ENCODE measurements at regions not wholly inside any gene's neighbourhood (a gene's known extent, or its start where the extent isn't known, plus 50 kb on each side); places are given as distances from the start of the nearest gene placed in this dataset.
A peak's percentile ranks its signal among the peaks of the same experiment; 100 is the strongest.
"Not testable (repeated sequence)": the region's sequence is repeated elsewhere in the genome, so short reads cannot be mapped to it uniquely, and the experiment has no call there.

DNA sequence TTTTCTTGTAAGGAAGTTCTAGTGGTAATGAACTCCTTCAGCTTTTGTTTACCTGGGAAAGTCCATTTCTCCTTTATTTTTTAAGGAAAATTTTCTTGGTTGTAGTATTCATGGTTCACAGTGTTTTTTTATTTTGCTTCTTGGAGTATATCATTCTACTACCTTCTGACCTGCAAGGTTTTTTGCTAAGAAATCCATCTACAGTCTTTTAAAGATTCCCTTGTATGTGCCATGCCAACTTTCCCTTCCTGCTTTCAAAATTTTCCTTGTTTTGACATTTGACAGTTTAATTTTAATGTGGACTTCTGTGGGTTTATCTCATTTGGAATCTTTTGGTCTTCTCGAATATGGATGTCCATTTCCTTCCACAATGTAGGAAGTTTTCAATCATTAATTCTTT is 855.6 kb downstream of the TBC1D32 start:
- DNase-seq = no peak

DNA sequence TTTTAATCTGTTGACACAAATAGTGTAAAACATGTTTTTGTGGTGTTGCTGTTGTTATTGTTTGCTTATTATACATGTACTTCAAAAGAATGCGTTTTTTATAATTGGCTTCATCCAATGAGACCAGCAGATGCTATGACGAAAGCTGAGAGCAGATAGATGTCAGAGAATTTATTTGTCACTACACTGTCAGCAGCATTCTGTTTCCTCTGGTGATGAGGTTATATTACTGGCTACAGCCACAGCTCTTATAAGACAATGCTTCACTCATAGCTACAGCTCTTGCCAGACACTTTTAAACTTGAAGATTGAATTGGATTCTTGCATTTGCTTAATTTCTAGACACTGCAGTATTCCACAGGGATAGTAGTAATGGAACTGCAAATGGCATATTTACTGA is 860.5 kb downstream of the TBC1D32 start:
- no peak for DNase-seq

DNA sequence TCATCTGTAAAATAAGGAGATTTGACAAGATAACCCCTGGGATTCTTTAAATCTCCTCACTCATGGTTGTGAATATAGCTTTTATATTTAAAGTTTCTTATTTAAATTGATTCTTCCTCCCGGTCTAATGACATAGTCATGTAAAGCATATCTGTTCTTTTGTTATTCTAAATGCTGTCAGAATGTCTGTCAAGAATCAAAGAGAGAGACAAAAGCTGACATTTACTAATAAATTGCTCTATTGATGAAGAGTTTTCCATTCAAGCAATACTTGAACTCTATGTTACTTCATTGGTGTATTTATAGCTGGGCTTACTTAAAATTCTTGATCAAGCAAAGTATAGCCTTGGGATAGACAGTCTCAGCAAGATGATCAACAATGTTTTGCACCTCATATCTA is 865.8 kb downstream of the TBC1D32 start:
- DNase-seq = no peak

DNA sequence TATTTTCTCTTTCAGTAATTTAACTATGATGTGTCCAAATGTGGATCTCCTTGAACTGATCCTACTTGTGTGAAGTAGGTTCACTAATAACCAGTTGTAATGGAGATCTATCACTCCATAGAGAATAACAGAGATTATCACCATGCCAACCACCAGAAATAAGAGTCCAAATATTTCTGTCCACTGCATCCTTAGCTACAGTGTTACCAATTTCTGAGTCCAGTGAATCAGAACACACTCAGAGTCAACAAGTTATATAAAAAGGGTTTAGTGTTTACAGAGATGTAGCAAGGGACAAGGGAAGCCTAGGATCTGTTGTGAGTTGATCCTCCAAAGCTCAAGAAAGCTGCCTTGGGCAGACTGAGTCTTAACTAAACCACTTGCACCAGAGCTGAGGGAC is 882.8 kb downstream of the TBC1D32 start:
- DNase-seq = no peak

DNA sequence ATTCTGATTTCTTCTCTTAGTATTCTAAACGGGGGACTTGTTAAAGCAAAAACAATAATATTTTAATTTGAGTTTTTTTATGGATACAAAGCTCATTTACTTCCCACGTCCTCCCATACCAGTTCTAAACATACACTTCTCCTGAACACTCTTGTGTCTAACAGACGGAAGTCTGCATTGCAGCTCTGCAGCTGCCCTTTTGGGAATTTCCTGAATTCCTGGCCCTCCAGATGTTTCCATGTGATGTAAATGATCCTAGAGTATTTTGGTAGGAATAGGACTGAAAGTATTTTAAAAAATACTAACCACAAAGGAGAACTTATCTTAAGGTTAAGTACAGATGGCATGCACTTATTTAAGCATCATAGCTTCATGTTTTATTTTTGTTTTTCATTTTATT is 886.7 kb downstream of the TBC1D32 start:
- no peak for DNase-seq

DNA sequence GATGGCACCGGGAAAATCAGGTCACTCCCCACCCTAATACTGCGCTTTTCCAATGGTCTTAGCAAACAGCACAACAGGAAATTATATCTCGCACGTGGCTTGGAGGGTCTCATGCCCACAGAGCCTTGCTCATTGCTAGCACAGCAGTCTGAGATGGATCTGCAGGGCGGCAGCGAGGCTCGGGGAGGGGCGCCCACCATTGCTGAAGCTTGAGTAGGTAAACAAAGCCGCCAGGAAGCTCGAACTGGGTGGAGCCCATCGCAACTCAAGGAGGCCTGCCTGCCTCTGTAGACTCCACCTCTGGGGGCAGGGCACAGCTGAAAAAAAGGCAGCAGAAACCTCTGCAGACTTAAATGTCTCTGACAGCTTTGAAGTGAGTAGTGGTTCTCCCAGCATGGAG is 901.4 kb downstream of the TBC1D32 start:
- DNase-seq = not testable (repeated sequence)

DNA sequence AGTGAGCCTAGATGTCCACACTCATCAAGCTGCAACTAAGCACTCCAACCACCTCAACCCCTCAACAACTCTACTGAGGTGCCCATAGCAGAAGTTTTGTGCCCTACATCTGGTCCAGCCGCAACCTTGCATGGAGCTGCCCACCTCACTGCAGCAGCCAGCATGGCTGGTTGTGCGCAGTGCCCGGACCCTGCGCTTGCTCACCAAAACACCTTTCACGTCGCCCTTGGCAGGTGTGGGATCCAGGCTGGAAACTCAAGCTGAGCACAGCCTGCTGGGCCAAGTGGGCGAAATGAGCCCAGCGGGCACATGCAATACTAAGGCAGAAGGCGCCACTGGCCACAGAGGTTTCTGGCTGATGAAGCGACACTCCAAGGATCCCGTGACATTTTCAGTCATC is 902.4 kb downstream of the TBC1D32 start:
- no peak for DNase-seq

DNA sequence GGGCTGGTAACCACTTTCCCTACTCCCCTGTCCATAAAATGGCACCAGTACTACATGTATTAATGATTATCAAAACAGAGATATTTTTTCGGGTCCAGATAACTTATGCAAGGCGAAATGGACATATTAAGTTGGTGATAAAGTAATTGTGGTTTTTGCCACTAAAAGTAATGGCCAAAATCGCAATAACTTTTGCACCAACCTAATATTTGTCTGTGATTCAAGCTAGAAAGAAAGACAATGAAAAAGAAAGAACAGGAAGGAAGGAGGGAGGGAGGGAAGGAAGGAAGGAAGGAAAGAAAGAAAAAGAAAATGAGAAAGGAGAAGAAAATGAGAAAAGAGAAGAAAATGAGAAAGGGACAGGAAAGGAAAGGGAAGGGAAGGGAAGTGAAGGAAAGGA is 922.9 kb downstream of the TBC1D32 start:
- no peak for DNase-seq

DNA sequence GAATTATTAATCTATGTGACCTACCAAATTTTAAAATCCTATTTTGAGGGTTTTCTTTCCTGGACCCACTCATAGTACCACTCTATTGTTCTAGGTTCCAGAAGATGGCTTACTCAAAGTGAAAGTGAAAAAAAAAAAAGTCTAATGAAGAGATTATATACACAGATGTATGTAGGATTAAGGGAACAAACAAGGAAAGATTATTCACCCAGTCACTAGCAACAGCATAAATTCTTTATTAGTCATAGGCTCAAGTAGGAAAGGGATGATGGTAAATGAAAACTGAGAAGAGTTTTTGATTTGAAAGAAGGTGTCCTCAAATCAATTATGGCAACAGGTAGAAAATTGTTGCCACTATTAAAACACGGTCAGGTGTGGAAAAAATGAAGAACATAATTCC is 923.7 kb downstream of the TBC1D32 start:
- DNase-seq = no peak

DNA sequence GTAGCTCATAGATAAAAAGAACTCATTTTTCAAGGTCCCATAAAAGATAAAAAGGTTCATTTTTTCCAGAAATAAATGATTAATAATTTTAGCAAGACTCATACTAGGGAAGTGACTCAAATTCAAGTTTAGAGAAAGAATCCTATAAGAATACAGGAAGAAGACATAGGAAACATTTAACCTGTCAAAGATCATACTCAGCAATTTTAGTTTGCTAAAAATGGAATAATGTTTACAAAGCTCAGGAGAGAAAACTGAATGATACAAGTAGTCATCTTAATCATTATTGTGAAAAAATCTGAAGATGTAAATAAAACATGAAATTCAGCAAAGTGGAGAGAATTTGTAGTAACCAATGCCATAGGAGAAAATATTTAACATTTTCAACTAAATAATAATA is 926.6 kb downstream of the TBC1D32 start:
- DNase-seq = no peak

DNA sequence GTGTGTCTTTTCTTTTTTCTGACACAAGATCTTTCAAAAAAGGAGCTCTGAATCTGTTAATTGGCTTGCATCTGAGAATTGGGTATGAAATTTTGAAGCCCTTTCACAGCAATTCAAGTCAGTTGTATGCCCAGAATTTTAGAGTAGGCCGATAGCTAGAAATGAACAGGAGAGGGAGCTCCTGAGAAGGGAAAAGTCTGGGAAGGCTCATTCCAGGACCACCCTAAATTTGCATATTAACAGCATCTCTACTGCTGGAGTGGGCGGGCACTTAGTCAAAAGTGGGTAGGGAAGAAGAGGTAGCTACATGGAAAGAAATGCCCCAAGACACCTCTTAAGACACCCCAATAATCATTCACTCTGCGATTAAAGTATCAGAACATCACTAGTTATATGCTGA is 928.3 kb downstream of the TBC1D32 start:
- DNase-seq = no peak

DNA sequence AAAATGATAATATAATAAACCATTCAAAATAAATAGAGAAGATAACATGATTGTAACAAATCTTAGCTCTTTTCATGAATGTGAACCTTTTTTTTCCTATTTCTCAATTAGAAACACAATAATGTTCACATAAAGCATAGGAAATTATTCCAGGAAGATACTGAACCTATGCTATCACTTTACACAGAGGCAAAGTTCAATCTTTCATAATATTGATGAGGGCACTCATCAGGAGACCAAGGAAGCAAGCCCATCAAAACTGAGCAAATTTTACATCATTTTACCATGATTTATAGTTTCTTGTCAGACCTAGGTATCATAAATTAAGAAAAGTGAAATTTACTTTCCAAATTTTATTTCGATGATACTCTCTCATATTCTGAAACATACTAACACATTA is 938.5 kb downstream of the TBC1D32 start:
- no peak for DNase-seq

DNA sequence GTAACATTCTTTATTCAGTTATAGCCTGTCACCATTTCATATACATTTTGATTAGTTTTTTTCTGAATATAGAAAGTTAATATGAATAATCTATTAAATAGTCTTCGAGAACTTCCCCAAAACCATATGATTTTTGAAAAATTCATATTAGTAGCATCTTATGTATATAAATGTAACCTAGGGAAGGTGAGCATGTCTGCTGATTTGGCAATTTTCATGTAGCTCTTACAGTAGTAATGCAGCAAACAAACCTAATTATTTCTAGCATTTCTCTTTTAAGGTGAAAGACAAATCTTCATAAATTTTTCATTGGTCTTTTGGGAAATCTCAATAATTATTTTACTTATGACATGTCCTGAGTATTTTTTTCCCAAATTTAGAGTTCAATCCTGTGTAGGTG is 939.0 kb downstream of the TBC1D32 start:
- no peak for DNase-seq

DNA sequence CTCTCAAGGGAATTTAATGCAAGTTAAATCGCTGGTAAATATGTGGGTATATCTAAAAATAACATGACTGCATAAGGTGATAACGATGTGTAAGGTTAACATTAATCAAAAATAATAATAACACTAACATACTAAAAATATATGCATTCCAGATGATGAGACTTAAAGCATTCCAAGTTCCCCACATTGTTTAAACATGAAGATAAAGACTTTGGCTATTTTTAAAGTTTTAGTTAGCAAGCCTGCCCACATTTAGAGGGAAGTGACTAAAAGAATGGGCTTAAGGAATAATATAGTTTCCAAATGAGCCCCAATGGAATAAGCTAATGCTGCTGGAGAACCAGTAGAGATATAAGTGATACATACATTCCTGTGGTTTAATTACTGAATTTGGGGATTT is 941.3 kb downstream of the TBC1D32 start:
- DNase-seq = peak; percentile 72

DNA sequence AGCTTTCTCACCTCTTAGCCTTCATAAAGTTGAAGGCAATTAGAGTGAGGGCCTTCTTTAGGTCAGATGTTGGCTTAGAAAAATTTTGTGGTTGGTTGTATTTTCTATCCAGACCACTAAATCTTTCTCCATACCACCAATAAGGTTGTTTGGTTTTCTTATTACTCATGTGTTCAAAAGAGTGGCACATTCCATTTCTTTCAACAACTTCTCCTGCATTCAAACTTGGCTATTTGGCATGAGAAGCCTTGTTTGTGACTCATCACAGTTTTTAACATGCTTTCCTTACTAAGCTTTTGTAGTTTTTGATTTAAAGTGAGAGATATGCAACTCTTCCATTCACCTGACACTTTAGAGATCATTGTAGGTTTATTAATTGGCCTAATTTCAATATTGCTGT is 949.6 kb downstream of the TBC1D32 start:
- DNase-seq = peak; percentile 74

DNA sequence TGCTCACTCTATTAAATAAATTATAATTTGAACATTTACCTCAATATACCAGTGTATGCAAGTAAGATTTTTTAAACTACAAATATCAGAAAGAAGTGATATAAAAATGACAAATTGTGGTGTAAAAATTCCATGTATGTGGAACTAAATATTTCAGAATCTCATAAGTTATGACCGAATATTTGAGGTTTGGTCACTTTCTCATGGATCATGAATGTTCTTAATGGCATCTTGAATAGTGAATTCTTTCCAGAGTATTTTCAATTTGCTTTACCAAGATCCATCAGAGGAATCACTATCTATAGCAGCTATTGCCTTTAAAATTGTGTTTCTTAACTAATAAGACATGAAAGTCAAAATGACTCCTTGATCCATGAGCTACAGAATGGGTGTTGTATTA is 950.6 kb downstream of the TBC1D32 start:
- DNase-seq = peak; percentile 27

DNA sequence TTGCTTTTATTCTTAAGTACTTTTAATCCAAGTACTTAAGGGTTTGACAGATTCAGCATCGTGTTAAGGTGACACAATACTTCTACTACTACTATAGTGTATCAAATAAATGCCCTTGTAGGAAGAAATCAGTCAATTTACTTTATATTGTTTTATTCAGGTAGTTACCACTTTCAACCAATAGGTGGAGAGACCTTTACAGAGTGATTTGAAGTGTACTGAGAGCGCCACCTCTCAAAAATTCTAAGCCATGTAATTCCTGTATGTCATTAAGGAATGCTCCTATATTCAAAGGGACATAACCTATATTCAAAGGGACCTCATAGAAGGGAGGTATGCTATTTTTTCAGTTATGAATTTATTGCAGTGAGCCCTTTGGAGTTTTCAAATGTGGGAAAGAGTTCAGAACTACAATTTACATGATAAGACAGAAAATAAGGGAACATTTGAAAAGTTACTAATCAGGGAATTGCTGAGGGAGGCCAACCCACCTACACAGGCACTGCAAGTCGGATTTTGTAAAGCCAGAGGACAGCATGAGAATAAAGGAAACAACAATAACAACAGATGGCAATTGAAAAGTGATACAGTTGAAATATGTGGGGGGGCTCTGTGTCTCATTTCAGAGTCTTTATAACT is 955.6 kb downstream of the TBC1D32 start:
- peak; percentile 52 for DNase-seq

DNA sequence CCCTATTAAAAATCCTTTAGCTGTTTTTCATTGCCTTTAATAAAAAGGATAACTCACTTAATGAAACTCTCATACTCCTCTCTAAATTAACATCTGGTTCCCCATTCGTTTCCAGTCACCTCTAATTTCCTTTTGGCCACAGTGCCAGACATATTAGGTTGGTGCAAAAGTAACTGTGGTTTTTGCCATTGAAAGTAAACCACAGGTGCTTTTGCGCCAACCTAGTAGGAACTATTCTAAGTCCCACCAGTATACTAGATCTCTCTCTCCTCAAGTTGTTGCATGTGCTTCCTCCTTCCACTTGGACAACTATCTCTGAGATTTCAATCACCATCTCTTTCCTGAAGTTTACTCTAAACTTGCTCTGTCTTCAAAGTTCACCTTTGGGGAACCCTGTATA is 961.1 kb downstream of the TBC1D32 start:
- DNase-seq = no peak

DNA sequence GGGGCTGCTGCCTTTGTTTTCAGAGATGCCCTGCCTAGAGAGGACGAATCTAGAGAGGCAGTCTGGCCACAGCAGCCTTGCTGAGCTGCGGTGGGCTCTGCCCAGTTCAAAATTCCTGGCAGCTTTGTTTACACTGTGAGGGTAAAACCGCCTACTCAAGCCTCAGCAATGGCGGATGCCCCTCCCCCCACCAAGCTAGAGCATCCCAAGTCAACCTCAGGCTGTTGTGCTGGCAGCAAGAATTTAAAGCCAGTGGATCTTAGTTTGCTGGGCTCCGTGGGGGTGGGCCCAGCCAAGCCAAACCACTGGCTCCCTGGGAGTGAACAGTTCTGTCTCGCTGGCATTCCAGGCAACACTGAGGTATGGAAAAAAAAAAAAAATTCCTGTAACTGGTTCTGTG is 970.9 kb downstream of the TBC1D32 start:
- DNase-seq = no peak

DNA sequence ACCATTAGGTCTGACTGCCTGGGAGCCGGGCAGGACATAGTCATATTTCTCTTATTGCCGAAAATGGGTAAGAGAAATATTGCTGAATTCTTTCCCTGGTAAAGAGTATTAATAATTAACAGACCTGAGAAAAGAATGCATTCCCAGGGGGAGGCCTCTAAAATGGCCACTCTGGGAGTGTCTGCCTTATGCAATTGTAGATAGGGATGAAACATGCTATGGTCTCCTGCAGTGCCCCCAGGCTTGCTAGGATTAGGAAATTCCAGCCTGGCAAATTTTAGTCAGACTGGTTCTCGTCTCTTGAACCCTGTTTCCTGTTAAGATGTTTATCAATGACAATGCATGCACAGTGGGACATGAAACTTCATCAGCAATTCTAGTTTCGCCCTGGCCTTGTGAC is 975.7 kb downstream of the TBC1D32 start:
- DNase-seq = not testable (repeated sequence)

DNA sequence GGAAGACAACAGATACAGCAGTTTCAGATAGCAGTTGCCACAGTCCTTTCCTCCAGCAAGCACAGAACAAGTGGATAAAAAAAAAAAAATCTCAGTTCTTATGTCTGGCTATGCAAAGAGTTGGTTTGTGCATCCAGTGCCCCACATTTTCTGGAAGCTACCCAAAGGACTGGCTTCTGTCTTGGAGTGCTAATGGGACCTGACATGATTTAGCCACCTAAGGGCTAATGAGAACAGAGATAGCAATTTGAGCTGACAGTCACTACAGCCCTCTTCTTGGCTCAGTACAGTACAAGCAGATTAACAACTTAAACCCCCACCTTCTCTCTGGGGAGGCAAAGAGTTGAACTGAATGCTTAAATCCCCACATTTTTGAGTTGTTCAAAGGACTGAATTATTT is 976.8 kb downstream of the TBC1D32 start:
- DNase-seq = no peak

DNA sequence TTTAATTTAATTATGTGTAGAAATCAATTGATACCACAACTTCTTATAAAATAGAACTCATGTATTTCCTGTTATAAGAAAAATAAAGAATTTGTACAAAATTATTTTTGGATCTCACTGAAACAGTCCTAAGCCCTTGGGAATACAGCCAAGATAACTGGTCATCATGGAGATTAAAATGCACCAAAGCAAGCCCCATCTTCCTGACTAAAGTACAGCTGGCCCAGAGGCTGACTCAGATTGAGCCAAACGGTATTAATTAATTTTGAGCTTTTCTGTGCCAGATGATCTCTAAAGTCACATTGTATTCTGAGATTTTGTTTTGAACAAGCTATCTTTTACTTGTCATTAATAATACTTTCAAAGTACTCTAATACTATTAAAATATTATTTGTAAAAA is 978.5 kb downstream of the TBC1D32 start:
- peak; percentile 75 for DNase-seq

DNA sequence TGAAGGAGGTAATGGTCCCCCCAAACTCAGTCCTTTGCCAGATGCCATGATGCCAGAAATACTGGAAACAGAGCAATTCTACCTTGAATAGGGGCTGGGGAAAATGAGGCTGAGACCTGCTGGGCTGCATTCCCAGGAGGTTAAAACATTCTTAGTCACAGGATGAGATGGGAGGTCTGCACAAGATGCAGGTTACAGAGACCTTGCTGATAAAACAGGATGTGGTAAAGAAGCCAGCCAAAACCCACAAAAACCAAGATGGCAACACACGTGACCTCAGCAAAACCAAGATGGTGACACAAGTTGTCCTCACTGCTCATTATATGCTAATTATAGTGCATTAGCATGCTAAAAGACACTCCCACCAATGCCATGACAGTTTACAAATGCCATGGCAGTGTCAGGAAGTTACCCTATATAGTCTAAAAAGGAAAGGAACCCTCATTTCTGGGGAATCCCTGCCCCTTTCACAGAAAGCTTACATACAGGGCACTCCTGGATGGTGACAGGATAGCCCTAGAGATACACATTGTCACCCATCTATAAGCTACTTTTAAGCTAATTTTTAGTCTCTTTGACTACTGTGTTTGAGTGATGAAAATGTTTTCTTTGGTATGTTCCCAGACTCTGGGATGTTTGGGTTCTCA is 979.7 kb downstream of the TBC1D32 start:
- peak; percentile 67 for DNase-seq

DNA sequence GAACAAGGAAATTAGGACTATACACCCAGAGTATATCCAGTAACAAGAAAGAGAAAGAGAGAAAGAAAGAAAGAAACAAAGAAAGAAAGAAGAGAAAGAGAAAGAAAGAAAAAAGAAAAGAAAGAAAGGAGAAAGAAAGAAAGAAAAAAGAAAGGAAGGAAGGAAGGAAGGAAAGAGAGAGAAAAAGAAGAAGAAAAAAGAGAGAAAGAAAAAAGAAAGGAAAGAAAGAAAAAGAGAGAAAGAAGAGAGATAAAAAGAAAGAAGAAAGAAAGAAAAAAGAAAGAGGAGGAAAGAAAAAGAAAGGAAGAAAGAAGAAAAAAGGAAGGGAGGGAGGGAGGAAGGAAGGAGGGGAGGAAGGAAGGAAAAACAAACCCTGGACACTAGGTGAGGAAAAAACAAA is 981.8 kb downstream of the TBC1D32 start:
- no peak for DNase-seq

DNA sequence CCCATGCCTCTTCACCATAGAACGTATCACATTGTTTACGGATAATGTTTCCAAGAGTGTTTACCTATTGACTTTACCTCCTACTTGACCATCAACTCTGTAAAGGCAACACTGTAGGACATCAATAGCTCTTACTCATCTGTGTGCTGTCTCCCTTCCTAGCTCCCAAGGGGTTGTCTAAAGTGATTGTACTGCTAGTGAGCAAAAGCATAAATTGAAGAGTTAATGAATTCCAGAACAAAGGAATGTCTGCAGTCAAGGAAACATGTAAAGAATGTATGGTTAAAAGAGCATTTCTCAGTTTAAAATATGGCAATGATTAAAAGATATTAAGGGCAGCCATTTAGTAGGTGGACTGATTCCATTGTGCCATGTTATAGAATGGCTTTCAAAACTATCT is 985.4 kb downstream of the TBC1D32 start:
- DNase-seq = peak; percentile 70

Measured in fibroblast of skin of right biceps (primary cell).